SU-DHL-6 (cell line): ENCODE measurements at regions not wholly inside any gene's neighbourhood (a gene's known extent, or its start where the extent isn't known, plus 50 kb on each side); places are given as distances from the start of the nearest gene placed in this dataset.

Source experiments
- H2AFZ ChIP-seq: fragments of 200-600 bp; sonication (generic); 2 replicates; pipeline ENCODE4 v1.6.1; 2014; ENCODE audit warnings: low read depth, mild to moderate bottlenecking, moderate library complexity, mixed read lengths, antibody characterized with exemption, low read length; ENCODE audit not compliant: severe bottlenecking
- H3F3A ChIP-seq: fragments of 200-600 bp; shearing (Covaris generic); 2 replicates; pipeline ENCODE4 v1.6.0; 2016; ENCODE audit warnings: antibody characterized with exemption, mild to moderate bottlenecking; ENCODE audit not compliant: insufficient read depth
- H3K27ac ChIP-seq: fragments of 200-600 bp; sonication (generic); 2 replicates; pipeline ENCODE4 v1.5.1; 2016; ENCODE audit warnings: low read depth, mild to moderate bottlenecking, low read length, moderate library complexity, mixed read lengths
- H3K27me3 ChIP-seq: fragments of 200-600 bp; sonication (generic), shearing (Covaris generic); 2 replicates; pipeline ENCODE4 v1.6.0; 2014; ENCODE audit warnings: mild to moderate bottlenecking, low read length
- H3K36me3 ChIP-seq: fragments of 200-600 bp; sonication (generic); 2 replicates; pipeline ENCODE4 v1.6.1; 2014; ENCODE audit warnings: mild to moderate bottlenecking, low read length, mixed read lengths
- H3K4me2 ChIP-seq: fragments of 300-600, 200-600 bp; shearing (Covaris generic), sonication (generic); 2 replicates; pipeline ENCODE4 v1.6.0; 2014; ENCODE audit warnings: low read length, low read depth, mild to moderate bottlenecking; ENCODE audit not compliant: poor library complexity, severe bottlenecking
- H3K4me3 ChIP-seq: fragments of 200-600 bp; sonication (generic); 2 replicates; pipeline ENCODE4 v1.5.1; 2014; ENCODE audit warnings: antibody characterized with exemption, low read length, mild to moderate bottlenecking, mixed read lengths; ENCODE audit not compliant: insufficient read depth, poor library complexity, severe bottlenecking
- H3K79me2 ChIP-seq: fragments of 200-600 bp; sonication (generic); 2 replicates; pipeline ENCODE4 v1.6.1; 2014; ENCODE audit warnings: mild to moderate bottlenecking, low read length, moderate library complexity; ENCODE audit not compliant: insufficient read depth
- H3K9ac ChIP-seq: fragments of 200-600 bp; sonication (generic); 2 replicates; pipeline ENCODE4 v1.7.0; 2014; ENCODE audit warnings: mild to moderate bottlenecking, low read length
- H3K9me2 ChIP-seq: fragments of 200-600 bp; sonication (generic); replicated peaks from 2 replicates; pipeline ENCODE4 v1.6.1; 2014; ENCODE audit warnings: low read length; ENCODE audit not compliant: insufficient read depth
- H3K9me3 ChIP-seq: fragments of 200-600 bp; sonication (generic); 2 replicates; pipeline ENCODE4 v1.6.1; 2014; ENCODE audit warnings: low read length, mixed read lengths; ENCODE audit not compliant: insufficient read depth
- H4K20me1 ChIP-seq: fragments of 200-600 bp; sonication (generic); 2 replicates; pipeline ENCODE4 v1.6.1; 2014; ENCODE audit warnings: low read depth, mild to moderate bottlenecking, antibody characterized with exemption, low read length, moderate library complexity, mixed read lengths
- CTCF ChIP-seq: fragments of 200-600 bp; sonication (generic); IDR thresholded peaks from one replicate; pipeline ENCODE4 v1.5.1; 2017; ENCODE audit warnings: antibody characterized with exemption, mild to moderate bottlenecking, low read length, moderate library complexity; ENCODE audit not compliant: insufficient read depth, poor library complexity, severe bottlenecking
- EZH2phosphoT487 ChIP-seq: fragments of 200-600 bp; sonication (generic), shearing (Covaris generic); conservative IDR thresholded peaks from 2 replicates; pipeline ENCODE4 v1.6.1; 2018; ENCODE audit warnings: mild to moderate bottlenecking, antibody characterized with exemption, low read length, moderate library complexity, mixed read lengths

- Histone ChIP-seq H3K27me3 (no peaks in the 10 kb centered on the region), H3K9me3 (no peaks in the 10 kb centered on the region), H3K36me3 (no peaks in the 10 kb centered on the region), H3K4me3 (no peak overlapping the region), H3F3A (no peaks in the 10 kb centered on the region), H3K27ac (no peak overlapping the region), H3K9ac (no peak overlapping the region), H3K4me2 (no peak overlapping the region), H4K20me1 (no peaks in the 10 kb centered on the region), H3K9me2 (no peaks in the 10 kb centered on the region), H3K79me2 (no peaks in the 10 kb centered on the region), H2AFZ (no peak overlapping the region)
- no peak for TF ChIP-seq CTCF
- TF ChIP-seq EZH2phosphoT487 = no peak
Observed at GRCh38 chr16:77613095-77613494, 109.2 kb upstream of the NUDT7 start.

GRCh38 chr16:77617553-77617952 is 104.8 kb upstream of the NUDT7 start:
- no peak overlapping the region for H3K27ac ChIP-seq
- H3K4me2 ChIP-seq = no peak overlapping the region
- H3K9me2 ChIP-seq = no peaks in the 10 kb centered on the region
- H3F3A ChIP-seq = no peaks in the 10 kb centered on the region
- H4K20me1 ChIP-seq = no peaks in the 10 kb centered on the region
- H3K4me3 ChIP-seq = no peak overlapping the region
- no peak overlapping the region for H2AFZ ChIP-seq
- H3K9me3 ChIP-seq = no peaks in the 10 kb centered on the region
- no peaks in the 10 kb centered on the region for H3K79me2 ChIP-seq
- H3K9ac ChIP-seq = no peak overlapping the region
- no peaks in the 10 kb centered on the region for H3K27me3 ChIP-seq
- no peaks in the 10 kb centered on the region for H3K36me3 ChIP-seq
- TF ChIP-seq CTCF = no peak
- no peak for TF ChIP-seq EZH2phosphoT487

GRCh38 chr16:77617996-77618395 is 104.3 kb upstream of the NUDT7 start:
- no peaks in the 10 kb centered on the region for H3F3A ChIP-seq
- no peak overlapping the region for H3K4me3 ChIP-seq
- no peak overlapping the region for H2AFZ ChIP-seq
- H3K36me3 ChIP-seq = no peaks in the 10 kb centered on the region
- no peak overlapping the region for H3K9ac ChIP-seq
- H3K9me3 ChIP-seq = no peaks in the 10 kb centered on the region
- H3K79me2 ChIP-seq = no peaks in the 10 kb centered on the region
- no peak overlapping the region for H3K4me2 ChIP-seq
- H4K20me1 ChIP-seq = no peaks in the 10 kb centered on the region
- H3K27me3 ChIP-seq = no peaks in the 10 kb centered on the region
- no peak for TF ChIP-seq CTCF
- no peak for TF ChIP-seq EZH2phosphoT487
- no peak overlapping the region for H3K27ac ChIP-seq
- H3K9me2 ChIP-seq = no peaks in the 10 kb centered on the region

GRCh38 chr16:77618951-77619350 is 103.4 kb upstream of the NUDT7 start:
- Histone ChIP-seq H3K4me2 (no peak overlapping the region), H3K9me3 (no peaks in the 10 kb centered on the region)

More at GRCh38 chr16:77618951-77619350, 103.4 kb upstream of the NUDT7 start:
- Histone ChIP-seq H3K4me3 (no peak overlapping the region), H3K9me2 (no peaks in the 10 kb centered on the region), H3K9ac (no peak overlapping the region), H3F3A (no peaks in the 10 kb centered on the region), H3K27ac (no peak overlapping the region), H4K20me1 (no peaks in the 10 kb centered on the region), H2AFZ (no peak overlapping the region), H3K79me2 (no peaks in the 10 kb centered on the region), H3K27me3 (no peaks in the 10 kb centered on the region), H3K36me3 (no peaks in the 10 kb centered on the region)
- no peak for TF ChIP-seq EZH2phosphoT487
- TF ChIP-seq CTCF = no peak
